OCI-LY7 (cell line): ENCODE measurements at regions not wholly inside any gene's neighbourhood (a gene's known extent, or its start where the extent isn't known, plus 50 kb on each side); places are given as distances from the start of the nearest gene placed in this dataset.

ENCODE experiments used
- CTCF ChIP-seq: fragments of 200-600 bp; sonication (generic); conservative IDR thresholded peaks from 2 replicates; pipeline ENCODE4 v1.5.1; 2014; ENCODE audit warnings: mild to moderate bottlenecking, antibody characterized with exemption, low read length, moderate library complexity, mixed read lengths
- EZH2phosphoT487 ChIP-seq: fragments of 200-600 bp; sonication (generic); IDR thresholded peaks from 2 replicates; pipeline ENCODE4 v1.6.1; 2018; ENCODE audit warnings: low read depth, borderline replicate concordance, mild to moderate bottlenecking, mixed run types, antibody characterized with exemption, low read length, moderate library complexity, mixed read lengths

- TF ChIP-seq CTCF (no peak), EZH2phosphoT487 (no peak)
These were observed 53.8 kb upstream of the ITGB8 start for GRCh38 chr7:20276705-20277472.
